HepG2 (cell line): ENCODE measurements at regions not wholly inside any gene's neighbourhood (a gene's known extent, or its start where the extent isn't known, plus 50 kb on each side); places are given as distances from the start of the nearest gene placed in this dataset.

Experiments used
- ATAC-seq: fragments of 200-7000 bp; cut with Tn5 transposase; 3 replicates; pipeline ENCODE4 v1.9.1; 2020; ENCODE audit warnings: mild to moderate bottlenecking, moderate library complexity
- BruUV-seq: library from RNA; stranded (reverse); fragments of 400-500 nt; replicated peaks from 2 replicates; lab custom pipeline; 2021; lab: Mats Ljungman, UMichigan
- CTCF ChIA-PET: fragments of 300-600 bp; formaldehyde crosslinking; extraction: SDS; loops from one replicate; lab custom pipeline; 2021; ENCODE audit warnings: low total read pairs, inconsistent platforms, low intra/inter-chr PET ratio; lab: Yijun Ruan, JAX
- POLR2A ChIA-PET: fragments of 350-600 bp; sonication (Branson Sonifier 250); formaldehyde crosslinking; loops from one replicate; lab custom pipeline; 2020; ENCODE audit warnings: antibody characterized with exemption, inconsistent platforms; lab: Yijun Ruan, JAX
- DNase-seq: peaks from one replicate; pipeline ENCODE4 v3.0.0-alpha.2; 2015; ENCODE audit warnings: low spot score
- FAIRE-seq: peaks from 3 replicates; lab custom pipeline; 2011; peaks lifted over from hg19 to GRCh38; lab: Jason Lieb, UNC
- H2AFZ ChIP-seq: one replicate; pipeline ENCODE4 v1.6.1; 2011; ENCODE audit warnings: low read length, inconsistent platforms
- H3K27ac ChIP-seq: fragments of 300-600 bp; 3 replicates; pipeline ENCODE4 v1.8.0; 2011; ENCODE audit warnings: mixed run types, mild to moderate bottlenecking, mixed read lengths, low read length, inconsistent platforms; ENCODE audit not compliant: insufficient read depth; ENCODE audit errors: extremely low read length
- H3K27me3 ChIP-seq, 2 experiments: fragments of 200-600 bp in 1 of 2; 2 replicates in 1 of 2; 3 replicates in 1 of 2; pipeline versions ENCODE4 v1.6.0 to v1.8.0; 2011; ENCODE audit warnings: low read length in 2 of 2, mild to moderate bottlenecking in 2 of 2, moderate library complexity in 2 of 2, inconsistent platforms in 1 of 2; ENCODE audit not compliant: insufficient read depth in 2 of 2, control insufficient read depth in 1 of 2
- H3K36me3 ChIP-seq, 2 experiments: fragments of 200-600 bp in 1 of 2; replicated peaks in 1 of 2; 2 replicates in 1 of 2; 3 replicates in 1 of 2; pipeline versions ENCODE4 v1.5.1 to v1.8.0; 2011; ENCODE audit warnings: low read length in 2 of 2, inconsistent platforms in 1 of 2; ENCODE audit not compliant: insufficient read depth in 2 of 2, control insufficient read depth in 1 of 2
- H3K4me1 ChIP-seq: 2 replicates; pipeline ENCODE4 v1.5.1; 2012; ENCODE audit warnings: low read length, inconsistent platforms; ENCODE audit not compliant: insufficient read depth
- H3K4me2 ChIP-seq: 2 replicates; pipeline ENCODE4 v1.6.0; 2011; ENCODE audit warnings: low read depth, low read length, inconsistent platforms
- H3K4me3 ChIP-seq, 3 experiments: fragments of 200-600 bp in 1 of 3; sonication (generic), shearing (Covaris generic) in 1 of 3; replicated peaks in 1 of 3; 2 replicates each; pipeline ENCODE4 v1.5.1; 2011 to 2016; ENCODE audit warnings: low read length in 3 of 3, inconsistent platforms in 2 of 3, low read depth in 2 of 3, mild to moderate bottlenecking in 2 of 3, control low read depth in 1 of 3, mixed read lengths in 1 of 3; ENCODE audit not compliant: insufficient read depth in 1 of 3
- H3K79me2 ChIP-seq: one replicate; pipeline ENCODE4 v1.6.1; 2011; ENCODE audit warnings: low read length, inconsistent platforms; ENCODE audit not compliant: insufficient read depth
- H3K9ac ChIP-seq: 2 replicates; pipeline ENCODE4 v1.6.0; 2011; ENCODE audit warnings: mild to moderate bottlenecking, low read depth, low read length, inconsistent platforms; ENCODE audit not compliant: insufficient read depth
- H3K9me3 ChIP-seq: 2 replicates; pipeline ENCODE4 v1.5.1; 2012; ENCODE audit warnings: mild to moderate bottlenecking, low read length
- H4K20me1 ChIP-seq: 2 replicates; pipeline ENCODE4 v1.6.0; 2011; ENCODE audit warnings: inconsistent platforms, mild to moderate bottlenecking, low read length, moderate library complexity; ENCODE audit not compliant: insufficient read depth
- HIVEP1 ChIP-seq: sonication (generic); formaldehyde crosslinking; IDR thresholded peaks from 2 replicates; pipeline ENCODE4 v1.4.0; 2020; ENCODE audit warnings: mild to moderate bottlenecking, missing genetic modification reagents
- ISX ChIP-seq: sonication (generic); formaldehyde crosslinking; conservative IDR thresholded peaks from 2 replicates; pipeline ENCODE4 v1.5.0; 2020; ENCODE audit warnings: missing genetic modification reagents
- MEIS2 ChIP-seq: sonication (generic); formaldehyde crosslinking; IDR thresholded peaks from 2 replicates; pipeline ENCODE4 v1.9.0; 2021; ENCODE audit warnings: mild to moderate bottlenecking, missing genetic modification reagents
- NFIB ChIP-seq: sonication (generic); formaldehyde crosslinking; IDR thresholded peaks from 2 replicates; pipeline ENCODE4 v1.9.0; 2021; ENCODE audit warnings: missing genetic modification reagents, mild to moderate bottlenecking, borderline replicate concordance
- NFKBIZ ChIP-seq: IDR thresholded peaks from 2 replicates; pipeline ENCODE4 v1.6.1; 2018; ENCODE audit warnings: missing genetic modification reagents, missing compliant biosample characterization
- NFYB ChIP-seq: sonication (generic); formaldehyde crosslinking; IDR thresholded peaks from 2 replicates; pipeline ENCODE4 v1.4.0; 2020; ENCODE audit warnings: missing genetic modification reagents
- NFYC ChIP-seq: IDR thresholded peaks from 2 replicates; pipeline ENCODE4 v1.6.1; 2016; ENCODE audit warnings: missing genetic modification reagents, missing compliant biosample characterization
- SMAD1 ChIP-seq: sonication (generic); formaldehyde crosslinking; IDR thresholded peaks from 2 replicates; pipeline ENCODE4 v1.4.0; 2020; ENCODE audit warnings: missing genetic modification reagents, low read depth, mild to moderate bottlenecking, borderline replicate concordance
- ZC3H13 ChIP-seq: sonication (generic); formaldehyde crosslinking; IDR thresholded peaks from 2 replicates; pipeline ENCODE4 v1.8.1; 2023; ENCODE audit warnings: mild to moderate bottlenecking, missing genetic modification reagents, moderate library complexity
- ZNF263 ChIP-seq: sonication (generic); formaldehyde crosslinking; IDR thresholded peaks from 2 replicates; pipeline ENCODE4 v1.4.0; 2020; ENCODE audit warnings: missing genetic modification reagents
- ZNF496 ChIP-seq: sonication (generic); formaldehyde crosslinking; IDR thresholded peaks from 2 replicates; pipeline ENCODE4 v1.8.1; 2023; ENCODE audit warnings: mild to moderate bottlenecking, moderate library complexity, missing genetic modification reagents; ENCODE audit not compliant: insufficient replicate concordance
- ZNF558 ChIP-seq: sonication (generic); formaldehyde crosslinking; IDR thresholded peaks from 2 replicates; pipeline ENCODE4 v1.9.0; 2022; ENCODE audit warnings: mild to moderate bottlenecking, missing genetic modification reagents, borderline replicate concordance
- ZNF720 ChIP-seq: sonication (generic); formaldehyde crosslinking; IDR thresholded peaks from 2 replicates; pipeline ENCODE4 v1.4.0; 2020; ENCODE audit warnings: missing genetic modification reagents
- whole genome bisulfite sequencing: methylation state at CpG from one replicate; pipeline ENCODE4 v1.1.6; 2017; ENCODE audit warnings: low lambda C conversion rate; 5-methylcytosine and 5-hydroxymethylcytosine counted together
- in situ Hi-C: cut with HindIII; loops from 2 replicates; pipeline ENCODE4 v1.10.0; 2017; ENCODE audit warnings: low pct_unique_long_range_greater_than_20kb; ENCODE audit not compliant: extremely low pct_ligation_motif_present
- intact Hi-C: fragments of 100-400 bp; cut with micrococcal nuclease; formaldehyde crosslinking; loops from one replicate; pipeline ENCODE4 v1.10.0; 2022; ENCODE audit not compliant: unreplicated experiment
- TF ChIP-seq, protein P1 (sequence below): sonication (generic); formaldehyde crosslinking; IDR thresholded peaks from 2 replicates; pipeline ENCODE4 v1.5.1; 2020; ENCODE audit warnings: mild to moderate bottlenecking, missing genetic modification reagents
- TF ChIP-seq, protein P2 (sequence below): sonication (generic); formaldehyde crosslinking; IDR thresholded peaks from 2 replicates; pipeline ENCODE4; 2020; ENCODE audit warnings: missing genetic modification reagents, mild to moderate bottlenecking, borderline replicate concordance
- TF ChIP-seq, protein P3 (sequence below): IDR thresholded peaks from 2 replicates; pipeline ENCODE4 v1.6.1; 2016; ENCODE audit warnings: missing biosample characterization, missing genetic modification reagents, low read depth

DNA sequence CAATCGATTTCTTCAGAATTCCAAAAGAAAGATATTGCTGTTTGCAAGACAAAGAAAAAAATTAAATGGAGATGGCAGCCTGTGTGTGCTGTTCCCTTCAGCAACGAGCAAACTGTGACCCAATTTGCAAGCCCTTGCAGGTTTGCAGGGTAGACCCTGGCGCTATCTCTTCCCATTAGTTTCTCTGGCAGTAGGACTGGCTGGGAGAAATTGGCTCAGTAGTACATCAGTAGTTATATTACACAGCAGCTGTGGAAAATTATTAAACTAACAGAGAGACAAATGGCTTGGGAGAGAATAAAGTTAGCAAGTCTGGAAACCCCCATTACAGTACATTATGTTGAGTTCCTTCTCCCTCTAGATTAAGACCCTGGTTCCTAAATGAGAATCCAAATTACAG, 116.4 kb upstream of the ITGB1 start:
- intact Hi-C loops, result no loop called here
- H3K36me3 ChIP-seq, result no peaks in the 10 kb centered on the region
- no peaks in the 10 kb centered on the region for H3K79me2 ChIP-seq
- in situ Hi-C loops, result no loop called here
- H3K9me3 ChIP-seq, result no peaks in the 10 kb centered on the region
- H3K27ac ChIP-seq, result no peak overlapping the region
- no peak for TF ChIP-seq ISX (CRISPR knock-in tag)
- no peak for TF ChIP-seq ZNF263
- TF ChIP-seq NFYB (CRISPR knock-in tag), result no peak
- TF ChIP-seq ZC3H13 (CRISPR knock-in tag), result no peak
- no peak for TF ChIP-seq MEIS2 (CRISPR knock-in tag)
- no peak for TF ChIP-seq SMAD1 (CRISPR knock-in tag)
- TF ChIP-seq HIVEP1 (CRISPR knock-in tag), result no peak
- TF ChIP-seq, protein P1, sequence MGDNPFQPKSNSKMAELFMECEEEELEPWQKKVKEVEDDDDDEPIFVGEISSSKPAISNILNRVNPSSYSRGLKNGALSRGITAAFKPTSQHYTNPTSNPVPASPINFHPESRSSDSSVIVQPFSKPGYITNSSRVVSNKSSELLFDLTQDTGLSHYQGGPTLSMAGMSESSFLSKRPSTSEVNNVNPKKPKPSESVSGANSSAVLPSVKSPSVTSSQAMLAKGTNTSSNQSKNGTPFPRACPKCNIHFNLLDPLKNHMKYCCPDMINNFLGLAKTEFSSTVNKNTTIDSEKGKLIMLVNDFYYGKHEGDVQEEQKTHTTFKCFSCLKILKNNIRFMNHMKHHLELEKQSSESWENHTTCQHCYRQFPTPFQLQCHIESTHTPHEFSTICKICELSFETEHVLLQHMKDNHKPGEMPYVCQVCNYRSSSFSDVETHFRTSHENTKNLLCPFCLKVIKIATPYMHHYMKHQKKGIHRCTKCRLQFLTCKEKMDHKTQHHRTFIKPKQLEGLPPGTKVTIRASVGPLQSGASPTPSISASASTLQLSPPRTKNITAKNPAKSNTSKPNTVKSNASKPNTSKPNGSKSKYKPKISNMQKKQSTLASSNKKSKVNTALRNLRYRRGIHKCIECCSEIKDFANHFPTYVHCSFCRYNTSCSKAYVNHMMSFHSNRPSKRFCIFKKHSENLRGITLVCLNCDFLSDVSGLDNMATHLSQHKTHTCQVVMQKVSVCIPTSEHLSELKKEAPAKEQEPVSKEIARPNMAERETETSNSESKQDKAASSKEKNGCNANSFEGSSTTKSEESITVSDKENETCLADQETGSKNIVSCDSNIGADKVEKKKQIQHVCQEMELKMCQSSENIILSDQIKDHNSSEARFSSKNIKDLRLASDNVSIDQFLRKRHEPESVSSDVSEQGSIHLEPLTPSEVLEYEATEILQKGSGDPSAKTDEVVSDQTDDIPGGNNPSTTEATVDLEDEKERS (CRISPR knock-in tag), result no peak
- TF ChIP-seq, protein P2, sequence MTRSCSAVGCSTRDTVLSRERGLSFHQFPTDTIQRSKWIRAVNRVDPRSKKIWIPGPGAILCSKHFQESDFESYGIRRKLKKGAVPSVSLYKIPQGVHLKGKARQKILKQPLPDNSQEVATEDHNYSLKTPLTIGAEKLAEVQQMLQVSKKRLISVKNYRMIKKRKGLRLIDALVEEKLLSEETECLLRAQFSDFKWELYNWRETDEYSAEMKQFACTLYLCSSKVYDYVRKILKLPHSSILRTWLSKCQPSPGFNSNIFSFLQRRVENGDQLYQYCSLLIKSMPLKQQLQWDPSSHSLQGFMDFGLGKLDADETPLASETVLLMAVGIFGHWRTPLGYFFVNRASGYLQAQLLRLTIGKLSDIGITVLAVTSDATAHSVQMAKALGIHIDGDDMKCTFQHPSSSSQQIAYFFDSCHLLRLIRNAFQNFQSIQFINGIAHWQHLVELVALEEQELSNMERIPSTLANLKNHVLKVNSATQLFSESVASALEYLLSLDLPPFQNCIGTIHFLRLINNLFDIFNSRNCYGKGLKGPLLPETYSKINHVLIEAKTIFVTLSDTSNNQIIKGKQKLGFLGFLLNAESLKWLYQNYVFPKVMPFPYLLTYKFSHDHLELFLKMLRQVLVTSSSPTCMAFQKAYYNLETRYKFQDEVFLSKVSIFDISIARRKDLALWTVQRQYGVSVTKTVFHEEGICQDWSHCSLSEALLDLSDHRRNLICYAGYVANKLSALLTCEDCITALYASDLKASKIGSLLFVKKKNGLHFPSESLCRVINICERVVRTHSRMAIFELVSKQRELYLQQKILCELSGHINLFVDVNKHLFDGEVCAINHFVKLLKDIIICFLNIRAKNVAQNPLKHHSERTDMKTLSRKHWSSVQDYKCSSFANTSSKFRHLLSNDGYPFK, result no peak
- no peak for TF ChIP-seq NFIB (CRISPR knock-in tag)
- no peak for TF ChIP-seq ZNF720
- TF ChIP-seq NFYC (CRISPR knock-in tag), result no peak
- TF ChIP-seq ZNF496, result no peak
- TF ChIP-seq NFKBIZ (CRISPR knock-in tag), result no peak
- TF ChIP-seq ZNF558, result no peak
- TF ChIP-seq, protein P3, sequence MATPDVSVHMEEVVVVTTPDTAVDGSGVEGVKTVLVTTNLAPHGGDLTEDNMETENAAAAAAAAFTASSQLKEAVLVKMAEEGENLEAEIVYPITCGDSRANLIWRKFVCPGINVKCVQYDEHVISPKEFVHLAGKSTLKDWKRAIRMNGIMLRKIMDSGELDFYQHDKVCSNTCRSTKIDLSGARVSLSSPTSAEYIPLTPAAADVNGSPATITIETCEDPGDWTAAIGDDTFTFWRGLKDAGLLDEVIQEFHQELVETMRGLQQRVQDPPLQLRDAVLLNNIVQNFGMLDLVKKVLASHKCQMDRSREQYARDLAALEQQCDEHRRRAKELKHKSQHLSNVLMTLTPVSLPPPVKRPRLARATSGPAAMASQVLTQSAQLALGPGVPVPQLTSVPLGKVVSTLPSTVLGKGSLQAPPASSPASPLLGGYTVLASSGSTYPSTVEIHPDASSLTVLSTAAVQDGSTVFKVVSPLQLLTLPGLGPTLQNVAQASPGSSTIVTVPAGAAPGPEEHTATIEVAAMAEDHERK (CRISPR knock-in tag), result no peak
- DNase-seq, result no peak
- BruUV-seq, result no TSS peak
- H2AFZ ChIP-seq, result no peak overlapping the region
- no peak overlapping the region for H3K4me3 ChIP-seq
- no peaks in the 10 kb centered on the region for H4K20me1 ChIP-seq
- POLR2A ChIA-PET, result no interaction called here
- ATAC-seq, result no peak
- no peak for FAIRE-seq
- no peaks in the 10 kb centered on the region for H3K27me3 ChIP-seq
- no peak overlapping the region for H3K4me2 ChIP-seq
- H3K4me1 ChIP-seq, result no peaks in the 10 kb centered on the region
- H3K9ac ChIP-seq, result no peak overlapping the region
- CTCF ChIA-PET, result no interaction called here
- 30% methylated on average over 3 of the region's 3 CpGs for WGBS
